ENCODE measurements at regions not wholly inside any gene's neighbourhood (a gene's known extent, or its start where the extent isn't known, plus 50 kb on each side); places are given as distances from the start of the nearest gene placed in this dataset.

DNA sequence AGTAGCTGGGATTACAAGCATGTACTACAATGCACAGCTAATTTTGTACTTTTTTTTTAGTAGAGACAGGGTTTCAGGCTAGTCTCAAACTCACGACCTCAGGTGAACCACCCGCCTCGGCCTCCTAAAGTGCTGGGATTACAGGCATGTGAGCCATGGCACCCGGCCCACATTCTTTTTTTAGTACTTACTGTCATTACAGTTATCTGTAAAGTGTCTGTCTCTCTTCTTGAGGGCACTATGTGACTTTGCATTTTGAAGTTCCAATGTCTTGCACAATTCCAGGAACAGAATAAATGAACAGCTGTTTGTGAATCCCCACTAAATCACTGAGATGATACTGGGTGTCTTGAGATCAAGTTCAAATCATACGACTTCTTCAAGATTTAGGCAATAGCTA, 1540.3 kb downstream of the CDH11 start:
- Mint-ChIP-seq H3K27ac (ENCODE audit: unreplicated experiment) (no peak overlapping the region), H3K9me3 (ENCODE audit: unreplicated experiment) (no peaks in the 10 kb centered on the region), H3K27me3 (ENCODE audit: unreplicated experiment) (peaks cover 5% of the 10 kb centered on the region), H3K4me1 (ENCODE audit: unreplicated experiment) (no peaks in the 10 kb centered on the region), H3K4me3 (ENCODE audit: unreplicated experiment) (no peak overlapping the region), H3K36me3 (ENCODE audit: unreplicated experiment) (no peaks in the 10 kb centered on the region)
- TF ChIP-seq, protein P1, sequence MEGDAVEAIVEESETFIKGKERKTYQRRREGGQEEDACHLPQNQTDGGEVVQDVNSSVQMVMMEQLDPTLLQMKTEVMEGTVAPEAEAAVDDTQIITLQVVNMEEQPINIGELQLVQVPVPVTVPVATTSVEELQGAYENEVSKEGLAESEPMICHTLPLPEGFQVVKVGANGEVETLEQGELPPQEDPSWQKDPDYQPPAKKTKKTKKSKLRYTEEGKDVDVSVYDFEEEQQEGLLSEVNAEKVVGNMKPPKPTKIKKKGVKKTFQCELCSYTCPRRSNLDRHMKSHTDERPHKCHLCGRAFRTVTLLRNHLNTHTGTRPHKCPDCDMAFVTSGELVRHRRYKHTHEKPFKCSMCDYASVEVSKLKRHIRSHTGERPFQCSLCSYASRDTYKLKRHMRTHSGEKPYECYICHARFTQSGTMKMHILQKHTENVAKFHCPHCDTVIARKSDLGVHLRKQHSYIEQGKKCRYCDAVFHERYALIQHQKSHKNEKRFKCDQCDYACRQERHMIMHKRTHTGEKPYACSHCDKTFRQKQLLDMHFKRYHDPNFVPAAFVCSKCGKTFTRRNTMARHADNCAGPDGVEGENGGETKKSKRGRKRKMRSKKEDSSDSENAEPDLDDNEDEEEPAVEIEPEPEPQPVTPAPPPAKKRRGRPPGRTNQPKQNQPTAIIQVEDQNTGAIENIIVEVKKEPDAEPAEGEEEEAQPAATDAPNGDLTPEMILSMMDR (IDR thresholded peaks at IDR 0.05), result no peak
- no peak for DNase-seq (ENCODE audit: extremely low spot score, unreplicated experiment)

DNA sequence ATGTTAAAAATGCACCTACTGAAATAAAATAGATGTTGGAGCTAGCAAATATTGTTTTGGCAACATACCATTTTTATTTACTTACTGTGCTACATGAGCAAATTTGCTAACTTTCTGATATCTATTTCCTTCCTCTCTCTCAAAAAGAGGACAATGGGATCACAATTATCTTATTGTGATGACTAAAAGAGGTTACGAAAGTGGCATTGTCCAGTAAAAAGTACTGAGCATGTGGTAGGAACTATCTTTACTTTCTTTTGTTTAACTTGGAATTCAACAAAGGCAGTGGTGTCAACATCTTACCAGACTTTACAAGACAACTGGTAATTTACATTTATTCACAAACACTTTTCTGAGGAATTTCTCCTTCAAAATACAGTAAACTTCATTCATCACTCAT, 1542.6 kb upstream of the CDH8 start:
- no peaks in the 10 kb centered on the region for H3K9me3 Mint-ChIP-seq (ENCODE audit: unreplicated experiment)
- TF ChIP-seq, protein P1 (IDR thresholded peaks at IDR 0.05), result no peak
- no peaks in the 10 kb centered on the region for H3K36me3 Mint-ChIP-seq (ENCODE audit: unreplicated experiment)
- H3K27me3 Mint-ChIP-seq (ENCODE audit: unreplicated experiment), result peaks cover 5% of the 10 kb centered on the region
- no peak for DNase-seq (ENCODE audit: extremely low spot score, unreplicated experiment)
- H3K4me3 Mint-ChIP-seq (ENCODE audit: unreplicated experiment), result no peak overlapping the region
- no peaks in the 10 kb centered on the region for H3K4me1 Mint-ChIP-seq (ENCODE audit: unreplicated experiment)
- no peak overlapping the region for H3K27ac Mint-ChIP-seq (ENCODE audit: unreplicated experiment)

DNA sequence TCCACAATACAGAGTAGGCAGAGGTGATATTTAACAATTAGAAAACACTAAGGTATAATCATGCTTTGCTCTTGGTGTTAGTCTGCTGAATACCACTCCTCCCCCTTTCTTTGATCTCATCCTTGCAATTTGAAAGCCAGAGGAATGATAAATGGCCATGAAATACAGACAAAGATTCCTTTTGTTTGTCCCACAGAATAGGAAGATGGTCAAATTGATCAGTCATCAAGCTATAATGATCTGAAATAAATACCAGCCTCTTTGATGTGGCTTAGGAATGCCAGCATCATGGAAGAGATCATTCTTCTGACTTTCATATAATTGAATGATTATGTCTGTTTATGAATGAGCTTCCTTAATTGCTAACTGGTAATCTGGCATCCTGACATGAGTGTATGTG, 1541.7 kb upstream of the CDH8 start:
- Mint-ChIP-seq H3K4me3 (ENCODE audit: unreplicated experiment) (no peak overlapping the region), H3K9me3 (ENCODE audit: unreplicated experiment) (no peaks in the 10 kb centered on the region), H3K27ac (ENCODE audit: unreplicated experiment) (no peak overlapping the region), H3K36me3 (ENCODE audit: unreplicated experiment) (no peaks in the 10 kb centered on the region), H3K4me1 (ENCODE audit: unreplicated experiment) (no peaks in the 10 kb centered on the region), H3K27me3 (ENCODE audit: unreplicated experiment) (peaks cover 5% of the 10 kb centered on the region)
- TF ChIP-seq, protein P1 (IDR thresholded peaks at IDR 0.05), result no peak
- no peak for DNase-seq (ENCODE audit: extremely low spot score, unreplicated experiment)

DNA sequence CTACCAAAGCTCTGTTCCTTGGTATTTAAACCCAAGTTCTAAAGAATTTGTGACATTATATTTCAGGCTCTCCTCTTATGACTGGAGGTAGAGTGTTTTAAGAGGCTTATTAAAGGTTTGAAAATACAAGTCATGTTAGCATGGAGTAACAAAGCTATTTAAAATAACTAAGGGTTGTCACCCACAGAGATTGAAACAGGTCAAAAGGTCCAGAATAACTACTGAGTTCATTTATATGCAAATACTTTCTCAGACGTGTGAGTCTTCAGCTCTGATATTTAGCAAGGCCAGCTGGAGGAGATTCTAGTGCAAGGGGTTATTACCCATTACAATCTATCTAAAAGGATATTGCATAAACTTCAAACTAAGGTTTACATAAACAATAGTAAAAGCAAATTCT, 1538.8 kb upstream of the CDH8 start:
- no peak overlapping the region for H3K4me3 Mint-ChIP-seq (ENCODE audit: unreplicated experiment)
- H3K9me3 Mint-ChIP-seq (ENCODE audit: unreplicated experiment), result no peaks in the 10 kb centered on the region

DNA sequence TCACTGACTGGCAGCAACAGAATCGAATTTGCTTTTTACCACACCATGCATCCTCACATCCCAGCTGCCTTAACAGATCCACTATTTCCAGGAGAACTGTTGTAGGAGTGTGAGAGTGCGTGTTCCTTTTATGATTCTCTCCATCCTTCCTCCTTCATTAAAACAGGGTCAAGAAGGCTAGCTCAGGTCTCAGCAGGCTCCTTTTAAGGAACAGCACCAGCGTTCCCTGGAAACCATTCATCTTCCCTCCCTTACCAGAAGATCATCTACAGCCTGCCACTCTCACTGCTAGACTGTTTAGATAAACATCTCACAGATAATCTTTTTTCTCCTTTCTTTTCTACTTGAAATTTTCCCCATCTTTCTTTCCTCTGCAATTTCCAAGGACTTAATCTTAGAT, 1531.9 kb upstream of the CDH8 start:
- no peak overlapping the region for H3K27ac Mint-ChIP-seq (ENCODE audit: unreplicated experiment)
- H3K27me3 Mint-ChIP-seq (ENCODE audit: unreplicated experiment), result peaks cover 4% of the 10 kb centered on the region
- TF ChIP-seq, protein P1 (IDR thresholded peaks at IDR 0.05), result no peak
- H3K9me3 Mint-ChIP-seq (ENCODE audit: unreplicated experiment), result no peaks in the 10 kb centered on the region
- no peaks in the 10 kb centered on the region for H3K36me3 Mint-ChIP-seq (ENCODE audit: unreplicated experiment)
- H3K4me1 Mint-ChIP-seq (ENCODE audit: unreplicated experiment), result no peaks in the 10 kb centered on the region
- no peak for DNase-seq (ENCODE audit: extremely low spot score, unreplicated experiment)
- H3K4me3 Mint-ChIP-seq (ENCODE audit: unreplicated experiment), result no peak overlapping the region

More for the DNA sequence above, 1538.8 kb upstream of the CDH8 start:
- H3K27me3 Mint-ChIP-seq (ENCODE audit: unreplicated experiment), result no peaks in the 10 kb centered on the region
- H3K36me3 Mint-ChIP-seq (ENCODE audit: unreplicated experiment), result no peaks in the 10 kb centered on the region
- no peaks in the 10 kb centered on the region for H3K4me1 Mint-ChIP-seq (ENCODE audit: unreplicated experiment)
- H3K27ac Mint-ChIP-seq (ENCODE audit: unreplicated experiment), result no peak overlapping the region
- TF ChIP-seq, protein P1 (IDR thresholded peaks at IDR 0.05), result no peak
- DNase-seq (ENCODE audit: extremely low spot score, unreplicated experiment), result no peak
